OCI-LY7 (cell line): ENCODE measurements at regions not wholly inside any gene's neighbourhood (a gene's known extent, or its start where the extent isn't known, plus 50 kb on each side); places are given as distances from the start of the nearest gene placed in this dataset.

Experiments used
- BruUV-seq: library from RNA; stranded (reverse); fragments of 400-500 nt; replicated peaks from 2 replicates; lab custom pipeline; 2021; lab: Mats Ljungman, UMichigan
- CTCF ChIA-PET: fragments of 300-600 bp; sonication (Branson Sonifier 250); formaldehyde crosslinking; loops from one replicate; lab custom pipeline; 2022; ENCODE audit warnings: antibody characterized with exemption; ENCODE audit not compliant: unreplicated experiment; lab: Charles Lee
- POLR2A ChIA-PET: fragments of 300-600 bp; sonication (Branson Sonifier 250); formaldehyde crosslinking; loops from one replicate; lab custom pipeline; 2022; ENCODE audit warnings: antibody characterized with exemption; lab: Charles Lee
- DNase-seq: peaks from one replicate; pipeline ENCODE4 v3.0.0-alpha.2; 2015; ENCODE audit warnings: low spot score
- H2AFZ ChIP-seq: fragments of 200-600 bp; sonication (generic), shearing (Covaris generic); 2 replicates; pipeline ENCODE4 v1.6.1; 2014; ENCODE audit warnings: mild to moderate bottlenecking, antibody characterized with exemption, low read length, moderate library complexity
- H3K27ac ChIP-seq: fragments of 200-600 bp; sonication (generic); 2 replicates; pipeline ENCODE4 v1.5.1; 2014; ENCODE audit warnings: mixed run types, low read depth, mild to moderate bottlenecking, moderate library complexity, low read length, inconsistent platforms; ENCODE audit not compliant: poor library complexity, severe bottlenecking
- H3K36me3 ChIP-seq: fragments of 200-600 bp; sonication (generic); 2 replicates; pipeline ENCODE4 v1.6.1; 2014; ENCODE audit warnings: mild to moderate bottlenecking, antibody characterized with exemption, low read length, moderate library complexity, mixed read lengths; ENCODE audit not compliant: insufficient read depth
- H3K4me1 ChIP-seq: fragments of 200-600 bp; sonication (generic); 2 replicates; pipeline ENCODE4 v1.5.1; 2014; ENCODE audit warnings: mild to moderate bottlenecking, low read length; ENCODE audit not compliant: insufficient read depth, poor library complexity, severe bottlenecking
- H3K4me2 ChIP-seq: fragments of 200-600 bp; sonication (generic); 2 replicates; pipeline ENCODE4 v1.6.1; 2014; ENCODE audit warnings: mild to moderate bottlenecking, low read length
- H3K4me3 ChIP-seq: fragments of 200-600 bp; sonication (generic); 2 replicates; pipeline ENCODE4 v1.5.1; 2014; ENCODE audit warnings: mild to moderate bottlenecking, low read depth, low read length; ENCODE audit not compliant: poor library complexity, severe bottlenecking
- H3K79me2 ChIP-seq: fragments of 200-600 bp; sonication (generic); 2 replicates; pipeline ENCODE4 v1.6.1; 2016; ENCODE audit warnings: low read depth, mild to moderate bottlenecking, low read length, moderate library complexity, mixed read lengths; ENCODE audit not compliant: insufficient read depth
- H3K9me2 ChIP-seq: fragments of 200-600 bp; sonication (generic); 2 replicates; pipeline ENCODE4 v1.6.1; 2016; ENCODE audit warnings: mild to moderate bottlenecking, low read length, mixed read lengths; ENCODE audit not compliant: insufficient read depth
- H3K9me3 ChIP-seq: fragments of 200-600 bp; sonication (generic); 2 replicates; pipeline ENCODE4 v1.6.1; 2014; ENCODE audit warnings: mild to moderate bottlenecking, mixed run types, low read length, mixed read lengths
- H4K20me1 ChIP-seq: fragments of 200-600 bp; sonication (generic); 2 replicates; pipeline ENCODE4 v1.6.1; 2014; ENCODE audit warnings: mild to moderate bottlenecking, antibody characterized with exemption, low read length, moderate library complexity, mixed read lengths; ENCODE audit not compliant: insufficient read depth
- EZH2phosphoT487 ChIP-seq: fragments of 200-600 bp; sonication (generic); IDR thresholded peaks from 2 replicates; pipeline ENCODE4 v1.6.1; 2018; ENCODE audit warnings: low read depth, borderline replicate concordance, mild to moderate bottlenecking, mixed run types, antibody characterized with exemption, low read length, moderate library complexity, mixed read lengths
- intact Hi-C: fragments of 100-400 bp; cut with micrococcal nuclease; formaldehyde crosslinking; loops from one replicate; pipeline ENCODE4 v1.10.0; 2022; ENCODE audit not compliant: unreplicated experiment
- TF ChIP-seq, protein P1 (sequence below): fragments of 200-600 bp; sonication (generic); conservative IDR thresholded peaks from 2 replicates; pipeline ENCODE4 v1.5.1; 2014; ENCODE audit warnings: mild to moderate bottlenecking, antibody characterized with exemption, low read length, moderate library complexity, mixed read lengths

DNA sequence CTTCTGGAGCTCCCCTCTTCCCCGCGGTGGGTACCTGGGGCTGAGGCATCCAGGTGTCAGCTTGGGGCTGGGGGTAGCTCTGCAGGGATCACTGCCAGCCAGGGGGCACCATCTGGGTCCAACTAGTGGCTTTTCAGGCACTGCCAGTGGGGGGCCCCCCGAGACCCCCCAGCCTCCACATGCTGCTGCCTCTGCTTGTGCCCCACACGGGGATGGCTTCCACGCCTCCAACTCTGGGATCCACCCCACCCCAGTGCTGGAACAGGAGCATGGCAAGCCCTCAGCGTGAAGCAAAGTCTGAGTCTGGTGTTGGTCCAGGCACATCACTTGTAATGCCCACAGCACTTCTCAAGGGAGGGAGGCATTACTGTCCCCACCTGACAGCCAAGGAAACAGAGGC, 260.5 kb upstream of the MVB12B start:
- Histone ChIP-seq H3K4me2 (no peak overlapping the region), H3K9me2 (no peaks in the 10 kb centered on the region), H3K9me3 (no peaks in the 10 kb centered on the region), H2AFZ (no peak overlapping the region), H3K36me3 (no peaks in the 10 kb centered on the region), H3K27ac (no peak overlapping the region), H3K79me2 (no peaks in the 10 kb centered on the region), H3K4me1 (no peaks in the 10 kb centered on the region), H4K20me1 (no peaks in the 10 kb centered on the region), H3K4me3 (no peak overlapping the region)
- TF ChIP-seq, protein P1, sequence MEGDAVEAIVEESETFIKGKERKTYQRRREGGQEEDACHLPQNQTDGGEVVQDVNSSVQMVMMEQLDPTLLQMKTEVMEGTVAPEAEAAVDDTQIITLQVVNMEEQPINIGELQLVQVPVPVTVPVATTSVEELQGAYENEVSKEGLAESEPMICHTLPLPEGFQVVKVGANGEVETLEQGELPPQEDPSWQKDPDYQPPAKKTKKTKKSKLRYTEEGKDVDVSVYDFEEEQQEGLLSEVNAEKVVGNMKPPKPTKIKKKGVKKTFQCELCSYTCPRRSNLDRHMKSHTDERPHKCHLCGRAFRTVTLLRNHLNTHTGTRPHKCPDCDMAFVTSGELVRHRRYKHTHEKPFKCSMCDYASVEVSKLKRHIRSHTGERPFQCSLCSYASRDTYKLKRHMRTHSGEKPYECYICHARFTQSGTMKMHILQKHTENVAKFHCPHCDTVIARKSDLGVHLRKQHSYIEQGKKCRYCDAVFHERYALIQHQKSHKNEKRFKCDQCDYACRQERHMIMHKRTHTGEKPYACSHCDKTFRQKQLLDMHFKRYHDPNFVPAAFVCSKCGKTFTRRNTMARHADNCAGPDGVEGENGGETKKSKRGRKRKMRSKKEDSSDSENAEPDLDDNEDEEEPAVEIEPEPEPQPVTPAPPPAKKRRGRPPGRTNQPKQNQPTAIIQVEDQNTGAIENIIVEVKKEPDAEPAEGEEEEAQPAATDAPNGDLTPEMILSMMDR: no peak
- TF ChIP-seq EZH2phosphoT487: no peak
- DNase-seq: no peak
- intact Hi-C loops: no loop called here
- ChIA-PET CTCF (no interaction called here), POLR2A (no interaction called here)
- no TSS peak for BruUV-seq

DNA sequence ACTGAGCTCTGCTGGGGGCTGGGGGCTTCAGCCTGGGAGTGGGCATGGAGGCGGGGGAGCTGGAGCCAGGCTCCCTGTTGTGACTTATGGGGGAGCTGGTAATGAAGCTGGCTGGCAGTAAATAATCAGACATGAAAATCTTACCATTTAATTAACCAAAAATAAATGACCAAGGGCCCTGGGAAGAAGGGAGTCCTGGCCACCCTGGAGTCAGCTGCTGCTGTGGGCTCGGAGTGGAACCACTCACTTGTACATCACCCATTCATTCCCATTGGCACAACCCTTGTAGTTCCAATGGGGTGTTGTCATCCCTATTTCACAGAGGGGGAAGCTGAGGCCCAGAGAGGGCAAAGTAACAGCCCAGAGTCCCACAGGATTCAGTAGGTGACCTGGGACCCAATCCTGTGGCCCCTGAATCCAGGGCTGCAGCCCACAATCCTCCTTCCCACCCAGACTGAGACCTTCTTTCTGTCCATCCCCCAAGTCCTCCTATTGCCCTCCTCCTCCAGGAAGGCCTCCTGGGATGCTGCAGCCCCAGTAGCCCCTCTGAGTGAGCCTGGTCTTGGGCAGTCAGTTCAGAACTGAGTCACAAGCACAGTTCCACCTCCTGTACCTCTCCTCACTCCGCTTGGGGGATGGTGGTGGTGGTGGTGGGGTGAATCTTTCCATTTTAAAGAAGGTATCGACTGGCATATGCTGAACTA, 259.4 kb upstream of the MVB12B start:
- no peak overlapping the region for H3K4me3 ChIP-seq
- intact Hi-C loops: no loop called here
- no peaks in the 10 kb centered on the region for H3K4me1 ChIP-seq
- no peaks in the 10 kb centered on the region for H3K79me2 ChIP-seq
- no peaks in the 10 kb centered on the region for H3K9me3 ChIP-seq
- no peaks in the 10 kb centered on the region for H3K9me2 ChIP-seq
- no peak for DNase-seq
- no peaks in the 10 kb centered on the region for H4K20me1 ChIP-seq
- TF ChIP-seq, protein P1: no peak
- TF ChIP-seq EZH2phosphoT487: no peak
- no peak overlapping the region for H3K27ac ChIP-seq
- POLR2A ChIA-PET: no interaction called here
- no peak overlapping the region for H2AFZ ChIP-seq
- CTCF ChIA-PET: no interaction called here
- BruUV-seq: no TSS peak
- H3K4me2 ChIP-seq: no peak overlapping the region
- no peaks in the 10 kb centered on the region for H3K36me3 ChIP-seq

DNA sequence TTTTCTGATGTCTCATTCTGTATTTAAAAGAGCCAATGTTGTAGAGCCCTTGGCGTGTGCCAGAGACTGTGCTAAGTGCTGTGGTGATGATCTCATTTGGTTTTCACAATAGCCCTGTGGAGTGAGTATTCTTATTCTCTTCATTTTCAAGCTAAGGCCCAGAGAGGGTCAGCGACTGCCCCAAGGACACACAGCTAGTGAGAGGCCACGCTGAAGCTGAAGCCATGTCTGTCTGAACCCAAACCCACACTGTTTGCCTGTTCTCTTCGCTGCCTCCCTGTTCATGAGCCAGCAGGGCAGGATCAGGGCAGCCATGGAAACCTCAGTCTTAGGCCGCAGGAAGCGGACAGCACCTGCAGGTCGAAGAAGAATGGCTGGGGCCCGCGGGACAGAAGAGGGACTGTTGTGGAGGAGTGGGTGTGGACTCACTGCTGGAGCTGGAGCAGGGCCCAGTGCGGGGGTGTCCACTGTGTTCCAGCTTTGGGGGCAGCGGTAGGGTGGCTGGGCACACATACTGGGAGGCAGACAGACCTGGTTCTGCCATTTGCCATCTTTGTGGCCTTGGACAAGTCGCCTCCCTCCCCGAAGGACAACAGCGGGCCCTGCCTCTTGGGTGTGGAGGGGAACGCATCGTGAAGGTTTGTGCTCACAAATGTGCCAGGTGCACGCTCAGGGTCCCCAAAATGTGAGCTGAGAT, 257.9 kb upstream of the MVB12B start:
- H3K4me2 ChIP-seq: no peak overlapping the region
- H2AFZ ChIP-seq: no peak overlapping the region
- H3K27ac ChIP-seq: no peak overlapping the region
- H3K9me3 ChIP-seq: no peaks in the 10 kb centered on the region
- ChIA-PET CTCF (no interaction called here), POLR2A (no interaction called here)
- DNase-seq: no peak
- intact Hi-C loops: no loop called here
- no peaks in the 10 kb centered on the region for H3K36me3 ChIP-seq
- no peaks in the 10 kb centered on the region for H3K79me2 ChIP-seq
- BruUV-seq: no TSS peak
- H3K9me2 ChIP-seq: no peaks in the 10 kb centered on the region
- H4K20me1 ChIP-seq: no peaks in the 10 kb centered on the region
- H3K4me1 ChIP-seq: no peaks in the 10 kb centered on the region
- H3K4me3 ChIP-seq: no peak overlapping the region
- TF ChIP-seq, protein P1: no peak
- no peak for TF ChIP-seq EZH2phosphoT487
